HepG2 (cell line): ENCODE measurements at regions not wholly inside any gene's neighbourhood (a gene's known extent, or its start where the extent isn't known, plus 50 kb on each side); places are given as distances from the start of the nearest gene placed in this dataset.

Source experiments
- ARID4A ChIP-seq: sonication (generic); formaldehyde crosslinking; IDR thresholded peaks from 2 replicates; pipeline ENCODE4 v1.5.0; 2020; ENCODE audit warnings: mild to moderate bottlenecking, missing genetic modification reagents, borderline replicate concordance
- ATF2 ChIP-seq: sonication (generic); formaldehyde crosslinking; IDR thresholded peaks from 2 replicates; pipeline ENCODE4 v1.4.0; 2020; ENCODE audit warnings: missing genetic modification reagents
- CTCF ChIP-seq: sonication (generic); formaldehyde crosslinking; IDR thresholded peaks from 2 replicates; pipeline ENCODE4 v1.5.0; 2020; ENCODE audit warnings: mild to moderate bottlenecking, missing genetic modification reagents, moderate library complexity
- NFE2L1 ChIP-seq: sonication (generic); formaldehyde crosslinking; IDR thresholded peaks from 2 replicates; pipeline ENCODE4 v1.4.0; 2020; ENCODE audit warnings: missing genetic modification reagents, mild to moderate bottlenecking, borderline replicate concordance
- XBP1 ChIP-seq: sonication (generic); formaldehyde crosslinking; IDR thresholded peaks from 2 replicates; pipeline ENCODE4 v1.5.0; 2020; ENCODE audit warnings: missing genetic modification reagents
- ZBTB8A ChIP-seq: sonication (generic); formaldehyde crosslinking; IDR thresholded peaks from 2 replicates; pipeline ENCODE4 v1.4.0; 2020; ENCODE audit warnings: mild to moderate bottlenecking, low read depth, missing genetic modification reagents, borderline replicate concordance
- ZNF143 ChIP-seq: sonication (generic); formaldehyde crosslinking; IDR thresholded peaks from 2 replicates; pipeline ENCODE4 v1.4.0; 2020; ENCODE audit warnings: missing genetic modification reagents
- ZNF501 ChIP-seq: sonication (generic); formaldehyde crosslinking; IDR thresholded peaks from 2 replicates; pipeline ENCODE4 v1.5.1; 2020; ENCODE audit warnings: mild to moderate bottlenecking, moderate library complexity, missing genetic modification reagents
- ZNF576 ChIP-seq: sonication (generic); formaldehyde crosslinking; IDR thresholded peaks from 2 replicates; pipeline ENCODE4 v1.4.0; 2020; ENCODE audit warnings: mild to moderate bottlenecking, missing genetic modification reagents
- ZNF619 ChIP-seq: sonication (generic); formaldehyde crosslinking; IDR thresholded peaks from 2 replicates; pipeline ENCODE4 v1.4.0; 2020; ENCODE audit warnings: mild to moderate bottlenecking, missing genetic modification reagents
- ZNF792 ChIP-seq: IDR thresholded peaks from 2 replicates; pipeline ENCODE4 v1.6.1; 2016

- TF ChIP-seq NFE2L1 (CRISPR knock-in tag) (no peak), ZNF619 (CRISPR knock-in tag) (no peak), ZBTB8A (no peak), CTCF (no peak), ZNF576 (no peak), ZNF792 (CRISPR knock-in tag) (no peak), XBP1 (CRISPR knock-in tag) (no peak), ZNF501 (CRISPR knock-in tag) (no peak), ATF2 (CRISPR knock-in tag) (no peak), ZNF143 (CRISPR knock-in tag) (no peak), ARID4A (CRISPR knock-in tag) (no peak)
Measured at GRCh38 chr10:10794046-10794445, 223.6 kb upstream of the CELF2 start.
